ENCODE measurements at regions not wholly inside any gene's neighbourhood (a gene's known extent, or its start where the extent isn't known, plus 50 kb on each side); places are given as distances from the start of the nearest gene placed in this dataset.
"Not testable (repeated sequence)": the region's sequence is repeated elsewhere in the genome, so short reads cannot be mapped to it uniquely, and the experiment has no call there.

- no peak overlapping the region for H3K4me2 ChIP-seq (ENCODE audit: low read length)
- no peaks in the 10 kb centered on the region for H3K36me3 ChIP-seq (replicated peaks; ENCODE audit: low read depth, low read length)
- no peaks in the 10 kb centered on the region for H4K20me1 ChIP-seq (ENCODE audit: insufficient read depth, low read length)
- H3K4me1 ChIP-seq (ENCODE audit: low read length) = no peaks in the 10 kb centered on the region
- TF ChIP-seq EZH2phosphoT487 (IDR thresholded peaks at IDR 0.05; ENCODE audit: low read depth) = no peak
- TF ChIP-seq CTCF (IDR thresholded peaks at IDR 0.05; ENCODE audit: low read depth, low read length) = no peak
- H3K4me3 ChIP-seq (ENCODE audit: low read length) = no peak overlapping the region
- no peaks in the 10 kb centered on the region for H3K9me3 ChIP-seq (ENCODE audit: insufficient read depth, low read length)
- H3K79me2 ChIP-seq (ENCODE audit: low read length) = no peaks in the 10 kb centered on the region
- H3K27me3 ChIP-seq (ENCODE audit: low read depth, low read length) = no peaks in the 10 kb centered on the region; the same call in 1 of the 2 replicates
- no peak overlapping the region for H2AFZ ChIP-seq (ENCODE audit: low read depth, low read length)
- no peak overlapping the region for H3K27ac ChIP-seq (ENCODE audit: low read length)
- H3K9ac ChIP-seq (ENCODE audit: low read length) = no peak overlapping the region
These were observed 65.6 kb upstream of the VPREB1 start for GRCh38 chr22:22178992-22179391.

GRCh38 chr22:22178355-22178965 is 66.1 kb upstream of the VPREB1 start:
- Histone ChIP-seq H3K4me1 (ENCODE audit: low read length) (no peaks in the 10 kb centered on the region), H3K27ac (ENCODE audit: low read length) (no peak overlapping the region), H3K4me3 (ENCODE audit: low read length) (no peak overlapping the region), H3K4me2 (ENCODE audit: low read length) (no peak overlapping the region), H3K36me3 (replicated peaks; ENCODE audit: low read depth, low read length) (no peaks in the 10 kb centered on the region), H4K20me1 (ENCODE audit: insufficient read depth, low read length) (no peaks in the 10 kb centered on the region), H2AFZ (ENCODE audit: low read depth, low read length) (no peak overlapping the region), H3K27me3 (ENCODE audit: low read depth, low read length) (no peaks in the 10 kb centered on the region; the same call in 1 of the 2 replicates), H3K9ac (ENCODE audit: low read length) (no peak overlapping the region), H3K9me3 (ENCODE audit: insufficient read depth, low read length) (no peaks in the 10 kb centered on the region), H3K79me2 (ENCODE audit: low read length) (no peaks in the 10 kb centered on the region)
- TF ChIP-seq EZH2phosphoT487 (IDR thresholded peaks at IDR 0.05; ENCODE audit: low read depth) = no peak
- TF ChIP-seq CTCF (IDR thresholded peaks at IDR 0.05; ENCODE audit: low read depth, low read length) = no peak

- no peaks in the 10 kb centered on the region for H3K9me3 ChIP-seq (ENCODE audit: insufficient read depth, low read length)
- no peak overlapping the region for H2AFZ ChIP-seq (ENCODE audit: low read depth, low read length)
- H3K4me1 ChIP-seq (ENCODE audit: low read length) = no peaks in the 10 kb centered on the region
- H4K20me1 ChIP-seq (ENCODE audit: insufficient read depth, low read length) = no peaks in the 10 kb centered on the region
- H3K4me2 ChIP-seq (ENCODE audit: low read length) = no peak overlapping the region
- no peaks in the 10 kb centered on the region for H3K36me3 ChIP-seq (replicated peaks; ENCODE audit: low read depth, low read length)
- no peak overlapping the region for H3K27ac ChIP-seq (ENCODE audit: low read length)
- H3K79me2 ChIP-seq (ENCODE audit: low read length) = no peaks in the 10 kb centered on the region
- H3K27me3 ChIP-seq (ENCODE audit: low read depth, low read length) = no peaks in the 10 kb centered on the region; the same call in 1 of the 2 replicates
- H3K9ac ChIP-seq (ENCODE audit: low read length) = no peak overlapping the region
- no peak for TF ChIP-seq CTCF (IDR thresholded peaks at IDR 0.05; ENCODE audit: low read depth, low read length)
- no peak for TF ChIP-seq EZH2phosphoT487 (IDR thresholded peaks at IDR 0.05; ENCODE audit: low read depth)
- H3K4me3 ChIP-seq (ENCODE audit: low read length) = no peak overlapping the region
These were observed 67.5 kb upstream of the VPREB1 start for GRCh38 chr22:22176929-22177616.

- not testable (repeated sequence) for H3K36me3 ChIP-seq (replicated peaks; ENCODE audit: low read depth, low read length); H3K79me2 ChIP-seq (ENCODE audit: low read length); H3K27ac ChIP-seq (ENCODE audit: low read length); H3K9me3 ChIP-seq (ENCODE audit: insufficient read depth, low read length); H3K4me3 ChIP-seq (ENCODE audit: low read length); H4K20me1 ChIP-seq (ENCODE audit: insufficient read depth, low read length); H2AFZ ChIP-seq (ENCODE audit: low read depth, low read length); H3K27me3 ChIP-seq (ENCODE audit: low read depth, low read length); H3K9ac ChIP-seq (ENCODE audit: low read length); H3K4me2 ChIP-seq (ENCODE audit: low read length)
- peaks cover 20% of the 10 kb centered on the region for H3K4me1 ChIP-seq (ENCODE audit: low read length)
These were observed 71.5 kb upstream of the VPREB1 start for GRCh38 chr22:22172896-22173628.
